ENCODE measurements at regions not wholly inside any gene's neighbourhood (a gene's known extent, or its start where the extent isn't known, plus 50 kb on each side); places are given as distances from the start of the nearest gene placed in this dataset.

DNA sequence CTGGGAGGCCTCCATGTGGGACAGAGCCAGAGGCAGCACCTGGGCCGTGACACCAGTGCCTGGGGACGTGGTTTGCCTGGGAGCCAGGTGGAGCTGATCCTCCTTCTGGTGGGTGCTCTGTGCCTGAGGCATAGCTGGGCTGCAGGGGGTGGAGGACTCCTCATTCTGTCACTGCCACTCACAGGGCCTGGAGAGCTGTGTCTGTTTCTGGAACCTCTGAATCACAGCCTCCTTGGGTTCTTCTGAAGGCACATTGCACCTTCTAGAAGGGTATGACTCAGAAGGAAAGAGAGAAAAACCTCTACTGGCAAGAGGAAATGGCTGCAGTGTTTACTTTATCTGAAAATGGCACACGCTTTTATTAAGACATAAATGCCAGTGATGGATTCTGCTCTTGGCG lies 659.8 kb downstream of the VRK1 start:
- Histone ChIP-seq H3K4me1 (ENCODE audit: insufficient read depth, low read length) (peaks cover 33% of the 10 kb centered on the region), H3K27me3 (ENCODE audit: insufficient read depth, low read length) (no peaks in the 10 kb centered on the region), H3K4me3 (ENCODE audit: low read length) (no peak overlapping the region)

DNA sequence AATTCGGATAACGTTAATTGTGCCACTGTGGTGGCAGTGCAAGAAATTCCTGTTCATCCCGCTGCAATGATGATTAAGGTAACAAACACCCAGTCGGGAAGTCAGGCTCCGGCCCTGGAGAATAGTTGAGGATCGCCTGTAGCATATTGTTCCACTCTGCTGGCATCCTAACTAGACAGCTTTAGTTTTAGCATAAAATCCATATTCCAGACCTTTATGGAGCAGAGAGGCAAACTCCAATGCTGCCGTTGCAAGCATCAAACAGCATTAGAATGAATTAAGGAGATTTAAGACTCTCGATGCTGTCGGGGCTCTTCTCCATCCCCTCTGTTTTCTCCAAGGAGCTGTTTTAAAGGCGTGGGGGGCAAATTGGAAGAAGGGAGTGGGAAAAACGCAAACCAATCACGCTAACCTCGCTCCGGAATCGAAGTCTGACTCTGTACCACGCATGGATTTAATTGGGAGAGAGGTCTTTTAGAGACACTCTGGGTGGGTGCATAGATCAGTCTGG lies 660.4 kb downstream of the VRK1 start:
- Histone ChIP-seq H3K9me3 (ENCODE audit: low read depth, low read length) (peaks cover 4% of the 10 kb centered on the region), H3K4me1 (ENCODE audit: insufficient read depth, low read length) (peaks cover 33% of the 10 kb centered on the region), H3K4me3 (ENCODE audit: low read length) (no peak overlapping the region), H3K27me3 (ENCODE audit: insufficient read depth, low read length) (no peaks in the 10 kb centered on the region)

More for the DNA sequence above, 659.8 kb downstream of the VRK1 start:
- H3K9me3 ChIP-seq (ENCODE audit: low read depth, low read length) = peaks cover 4% of the 10 kb centered on the region

DNA sequence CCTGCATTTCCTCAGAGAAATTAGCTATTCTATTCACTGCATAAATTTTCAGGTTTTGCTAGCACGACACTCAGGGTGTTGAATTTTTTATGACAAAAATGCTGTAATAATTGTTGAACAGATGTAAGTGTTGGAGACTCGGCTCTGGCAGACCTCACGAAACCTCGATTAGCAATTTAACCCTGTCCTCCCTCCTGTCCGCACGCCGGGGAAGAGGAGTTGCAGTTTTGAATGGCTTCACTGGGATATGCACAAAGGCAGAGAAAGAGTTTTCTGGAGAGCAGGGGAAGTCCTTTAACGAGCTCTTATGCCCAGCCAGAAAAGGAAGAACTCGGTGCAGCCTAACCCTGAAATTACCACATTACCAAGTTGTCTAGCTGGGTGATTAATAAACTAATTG lies 661.1 kb downstream of the VRK1 start:
- H3K27me3 ChIP-seq (ENCODE audit: insufficient read depth, low read length) = no peaks in the 10 kb centered on the region
- peaks cover 4% of the 10 kb centered on the region for H3K9me3 ChIP-seq (ENCODE audit: low read depth, low read length)
- H3K4me3 ChIP-seq (ENCODE audit: low read length) = peak overlapping the region; percentile 22
- H3K4me1 ChIP-seq (ENCODE audit: insufficient read depth, low read length) = peaks cover 33% of the 10 kb centered on the region

DNA sequence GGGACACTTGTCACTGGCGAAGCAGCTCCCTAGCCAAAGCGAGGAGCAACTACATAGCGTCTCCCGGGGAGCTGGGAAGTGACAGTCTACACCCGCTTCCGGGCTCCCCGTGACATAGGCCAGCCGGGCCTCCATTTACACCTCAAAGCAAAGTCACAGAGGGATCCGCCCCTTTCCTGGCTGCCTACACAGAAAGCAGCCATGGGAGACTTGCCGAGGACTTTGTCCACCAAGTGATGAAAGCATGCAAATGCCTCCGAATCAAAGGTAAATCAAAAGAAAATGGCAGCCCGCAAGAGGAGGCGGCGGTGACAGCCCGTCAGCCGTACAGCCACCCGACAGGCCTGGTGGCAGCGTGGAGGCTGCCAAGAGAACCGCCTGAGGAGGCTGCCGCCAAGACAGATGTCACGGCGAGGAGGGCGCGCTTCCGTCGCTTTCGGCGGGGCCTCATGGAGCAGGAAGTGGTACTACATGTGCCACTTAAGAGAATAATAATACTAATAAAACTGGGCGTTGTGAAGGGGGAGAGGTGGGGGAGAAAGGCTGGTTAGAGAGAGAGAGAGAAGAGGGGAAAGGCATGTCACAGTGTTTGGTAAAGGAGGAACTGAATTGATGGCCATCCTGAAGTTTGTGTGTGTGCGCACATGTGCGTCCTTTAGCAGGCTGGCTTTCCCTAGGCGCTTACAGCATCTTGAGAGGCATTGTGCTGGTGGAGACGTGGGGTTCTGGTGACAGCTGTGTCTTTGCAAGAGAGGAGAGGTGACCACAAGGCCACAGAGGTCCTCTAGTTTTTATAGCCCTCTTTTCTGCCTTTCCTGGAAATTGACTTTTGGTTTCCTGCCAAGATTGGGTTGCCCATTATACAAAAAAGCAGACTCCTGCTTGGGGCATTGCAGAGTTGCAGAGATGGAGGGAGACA lies 661.7 kb downstream of the VRK1 start:
- Histone ChIP-seq H3K27me3 (ENCODE audit: insufficient read depth, low read length) (no peaks in the 10 kb centered on the region), H3K4me3 (ENCODE audit: low read length) (peak overlapping the region; percentile 22), H3K9me3 (ENCODE audit: low read depth, low read length) (peaks cover 4% of the 10 kb centered on the region), H3K4me1 (ENCODE audit: insufficient read depth, low read length) (peaks cover 33% of the 10 kb centered on the region)

DNA sequence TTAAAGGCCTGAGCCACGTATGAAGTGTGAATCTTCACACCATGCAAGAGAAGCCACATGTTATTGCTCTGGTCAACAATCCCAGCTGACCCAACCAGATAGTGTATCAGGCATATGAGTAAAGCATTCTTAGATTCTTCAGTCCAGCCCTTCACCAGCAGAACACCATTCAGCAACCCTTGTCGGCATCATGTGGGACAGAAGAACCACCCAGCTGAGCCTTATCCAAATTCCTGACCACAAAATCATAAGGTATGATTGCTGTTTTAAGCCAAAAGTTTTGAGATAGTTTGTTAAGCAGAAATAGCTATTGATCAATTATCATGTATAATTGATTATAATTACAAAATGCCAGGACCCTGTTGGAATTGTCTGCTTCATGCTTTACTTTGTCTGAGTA lies 664.9 kb downstream of the VRK1 start:
- Histone ChIP-seq H3K27me3 (ENCODE audit: insufficient read depth, low read length) (no peaks in the 10 kb centered on the region), H3K4me1 (ENCODE audit: insufficient read depth, low read length) (peaks cover 28% of the 10 kb centered on the region), H3K4me3 (ENCODE audit: low read length) (no peak overlapping the region), H3K9me3 (ENCODE audit: low read depth, low read length) (peaks cover 4% of the 10 kb centered on the region)

DNA sequence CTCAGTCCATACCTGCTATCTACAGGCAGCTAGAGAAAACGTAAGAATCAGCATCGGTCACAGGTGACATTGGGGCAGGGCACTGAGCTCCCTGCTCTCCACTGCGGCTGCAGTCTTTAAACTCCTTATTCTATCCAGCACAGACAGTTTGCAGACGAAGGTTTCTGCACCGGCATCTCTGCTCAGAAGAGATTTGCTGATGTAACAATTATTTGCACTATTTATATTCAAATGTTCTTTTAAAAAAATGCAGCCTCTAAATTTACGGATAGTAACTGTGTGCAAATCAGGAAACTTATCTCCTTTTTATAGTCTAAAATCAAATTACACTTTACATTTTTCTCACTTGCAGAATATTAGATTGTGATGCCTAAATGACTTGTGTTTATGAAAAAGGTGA lies 671.0 kb downstream of the VRK1 start:
- Histone ChIP-seq H3K4me3 (ENCODE audit: low read length) (no peak overlapping the region), H3K9me3 (ENCODE audit: low read depth, low read length) (no peaks in the 10 kb centered on the region), H3K27me3 (ENCODE audit: insufficient read depth, low read length) (no peaks in the 10 kb centered on the region), H3K4me1 (ENCODE audit: insufficient read depth, low read length) (no peaks in the 10 kb centered on the region)

DNA sequence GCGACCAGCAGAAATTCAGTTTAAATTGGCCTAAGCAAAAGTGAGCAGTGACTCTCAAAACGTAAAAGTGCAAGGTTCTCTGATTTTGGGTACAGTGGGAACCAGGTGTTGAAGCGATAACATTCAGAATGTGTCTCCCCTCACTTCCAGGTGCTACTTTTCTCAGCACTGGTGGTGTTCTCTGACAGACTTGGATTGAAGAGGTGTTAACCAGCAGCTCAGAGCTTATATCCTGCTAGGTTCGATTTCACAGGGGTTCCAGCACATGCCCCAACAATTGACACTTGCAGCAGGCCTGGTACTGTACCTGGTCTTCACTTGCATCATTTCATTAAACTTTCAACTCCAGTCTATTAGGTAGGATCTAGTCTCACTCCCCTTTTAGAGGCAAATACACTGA lies 680.2 kb downstream of the VRK1 start:
- H3K9me3 ChIP-seq (ENCODE audit: low read depth, low read length) = no peaks in the 10 kb centered on the region
- no peaks in the 10 kb centered on the region for H3K4me1 ChIP-seq (ENCODE audit: insufficient read depth, low read length)
- H3K27me3 ChIP-seq (ENCODE audit: insufficient read depth, low read length) = no peaks in the 10 kb centered on the region
- H3K4me3 ChIP-seq (ENCODE audit: low read length) = no peak overlapping the region

DNA sequence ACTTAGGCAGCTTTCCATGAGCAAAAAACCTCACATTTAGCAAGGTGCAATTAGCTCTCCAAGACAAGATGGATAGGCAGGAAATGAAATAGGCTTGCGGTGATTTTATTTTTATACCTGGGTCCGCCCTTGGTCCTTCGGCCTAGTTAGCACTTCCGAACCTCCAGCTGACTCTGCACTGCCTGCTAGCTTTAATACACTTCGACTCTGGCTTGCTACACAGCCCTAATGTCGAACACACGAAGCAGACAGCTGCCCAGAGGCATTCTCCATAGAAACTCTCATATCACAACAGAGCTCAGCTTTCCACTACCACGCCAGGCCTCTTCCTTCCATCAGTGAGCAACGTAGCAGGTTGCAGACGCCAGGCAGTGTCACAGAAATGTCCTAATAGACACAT lies 688.0 kb downstream of the VRK1 start:
- no peaks in the 10 kb centered on the region for H3K27me3 ChIP-seq (ENCODE audit: insufficient read depth, low read length)
- no peak overlapping the region for H3K4me3 ChIP-seq (ENCODE audit: low read length)
- H3K4me1 ChIP-seq (ENCODE audit: insufficient read depth, low read length) = no peaks in the 10 kb centered on the region

DNA sequence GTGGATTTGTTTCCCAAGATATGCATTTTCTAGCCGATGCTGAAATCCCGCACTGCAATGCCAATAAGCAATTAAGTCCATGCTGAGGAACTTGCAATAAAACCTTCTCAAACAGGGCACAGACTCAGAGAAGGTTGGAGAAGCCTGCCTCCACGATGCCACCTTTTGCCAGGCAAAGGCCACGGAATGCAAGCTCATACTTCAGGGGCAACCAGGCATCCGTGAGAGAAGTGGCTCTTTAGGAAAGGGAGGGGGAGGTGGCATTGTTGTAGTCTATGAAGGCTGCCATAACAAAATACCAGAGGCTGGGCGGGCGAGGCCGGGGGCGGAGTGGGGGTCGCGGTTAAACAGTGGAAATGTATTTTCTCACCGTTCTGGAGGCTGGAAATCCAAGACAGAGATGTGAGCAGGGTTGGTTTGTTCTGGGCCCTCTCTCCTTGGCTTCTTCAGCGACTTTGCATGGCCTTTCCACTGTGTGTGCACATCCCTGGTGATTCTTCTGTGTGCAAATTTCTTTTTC lies 689.5 kb downstream of the VRK1 start:
- H3K4me3 ChIP-seq (ENCODE audit: low read length) = no peak overlapping the region
- no peaks in the 10 kb centered on the region for H3K4me1 ChIP-seq (ENCODE audit: insufficient read depth, low read length)
- H3K27me3 ChIP-seq (ENCODE audit: insufficient read depth, low read length) = no peaks in the 10 kb centered on the region
- H3K9me3 ChIP-seq (ENCODE audit: low read depth, low read length) = no peaks in the 10 kb centered on the region

More for the DNA sequence above, 688.0 kb downstream of the VRK1 start:
- H3K9me3 ChIP-seq (ENCODE audit: low read depth, low read length) = no peaks in the 10 kb centered on the region

DNA sequence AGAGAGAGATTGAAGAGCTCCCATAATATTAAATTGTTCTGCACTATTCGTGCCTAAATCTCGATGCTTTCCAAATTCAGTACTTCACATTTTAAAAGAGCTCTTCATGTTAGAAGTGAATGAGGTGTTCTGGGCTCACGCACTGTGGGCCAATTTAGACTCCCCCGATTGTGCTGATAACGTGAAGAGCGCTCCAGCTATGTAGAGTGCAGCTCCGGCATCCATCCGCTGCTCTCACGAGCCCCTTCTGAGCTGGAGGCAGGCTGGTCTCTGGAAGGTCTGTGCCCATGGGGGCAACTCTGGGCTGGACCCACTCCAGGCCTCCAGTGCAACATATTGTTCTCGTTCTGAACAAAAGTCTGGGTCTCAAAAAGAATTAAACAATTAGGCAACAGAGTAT lies 692.6 kb downstream of the VRK1 start:
- Histone ChIP-seq H3K9me3 (ENCODE audit: low read depth, low read length) (no peaks in the 10 kb centered on the region), H3K4me3 (ENCODE audit: low read length) (no peak overlapping the region), H3K27me3 (ENCODE audit: insufficient read depth, low read length) (no peaks in the 10 kb centered on the region), H3K4me1 (ENCODE audit: insufficient read depth, low read length) (no peaks in the 10 kb centered on the region)

DNA sequence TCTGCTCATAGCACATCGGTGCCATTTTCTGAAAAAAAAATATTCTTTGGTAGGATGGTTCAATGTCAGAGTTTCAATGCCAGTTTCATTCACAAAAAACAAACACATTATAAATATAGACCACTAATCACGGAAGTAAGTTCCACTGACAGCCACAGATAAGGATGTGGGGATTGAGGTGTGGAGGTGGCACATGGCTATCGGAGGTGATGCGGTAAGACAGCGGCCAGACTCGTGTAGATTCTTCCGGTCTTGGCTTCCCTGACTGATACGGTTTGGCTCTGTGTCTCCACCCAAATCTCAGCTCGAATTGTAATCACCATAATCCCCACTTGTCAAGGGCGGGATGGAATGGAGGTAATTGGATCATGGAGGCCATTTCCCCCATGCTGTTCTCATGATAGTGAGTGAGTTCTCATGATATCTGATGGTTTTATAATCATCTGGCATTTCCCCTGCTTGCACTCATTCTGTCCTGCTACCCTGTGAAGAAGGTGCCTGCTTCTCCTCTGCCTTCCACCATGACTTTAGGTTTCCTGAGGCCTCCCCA lies 693.4 kb downstream of the VRK1 start:
- no peaks in the 10 kb centered on the region for H3K27me3 ChIP-seq (ENCODE audit: insufficient read depth, low read length)

DNA sequence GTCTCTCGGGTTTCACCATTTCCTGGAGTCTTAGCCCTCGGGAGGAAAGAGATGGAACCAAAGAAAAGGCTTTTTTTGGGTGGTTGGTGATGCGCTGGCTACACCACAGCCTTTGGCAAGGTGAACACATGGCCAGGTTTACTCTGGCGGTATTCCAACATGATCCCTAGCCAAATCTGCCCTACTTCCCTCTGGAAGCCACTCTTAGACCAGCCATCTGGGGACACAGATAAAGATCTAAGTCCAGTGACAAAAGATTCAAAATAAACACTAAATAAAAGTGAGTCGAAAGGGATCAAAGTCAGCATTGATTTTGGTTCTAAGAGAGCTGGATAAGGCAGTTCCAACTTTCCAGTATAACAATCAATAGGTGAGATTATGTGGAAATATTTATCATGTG lies 694.5 kb downstream of the VRK1 start:
- no peaks in the 10 kb centered on the region for H3K27me3 ChIP-seq (ENCODE audit: insufficient read depth, low read length)
- no peak overlapping the region for H3K4me3 ChIP-seq (ENCODE audit: low read length)
- H3K4me1 ChIP-seq (ENCODE audit: insufficient read depth, low read length) = no peaks in the 10 kb centered on the region
- H3K9me3 ChIP-seq (ENCODE audit: low read depth, low read length) = no peaks in the 10 kb centered on the region

More for the DNA sequence above, 693.4 kb downstream of the VRK1 start:
- Histone ChIP-seq H3K4me3 (ENCODE audit: low read length) (no peak overlapping the region), H3K4me1 (ENCODE audit: insufficient read depth, low read length) (no peaks in the 10 kb centered on the region), H3K9me3 (ENCODE audit: low read depth, low read length) (no peaks in the 10 kb centered on the region)

DNA sequence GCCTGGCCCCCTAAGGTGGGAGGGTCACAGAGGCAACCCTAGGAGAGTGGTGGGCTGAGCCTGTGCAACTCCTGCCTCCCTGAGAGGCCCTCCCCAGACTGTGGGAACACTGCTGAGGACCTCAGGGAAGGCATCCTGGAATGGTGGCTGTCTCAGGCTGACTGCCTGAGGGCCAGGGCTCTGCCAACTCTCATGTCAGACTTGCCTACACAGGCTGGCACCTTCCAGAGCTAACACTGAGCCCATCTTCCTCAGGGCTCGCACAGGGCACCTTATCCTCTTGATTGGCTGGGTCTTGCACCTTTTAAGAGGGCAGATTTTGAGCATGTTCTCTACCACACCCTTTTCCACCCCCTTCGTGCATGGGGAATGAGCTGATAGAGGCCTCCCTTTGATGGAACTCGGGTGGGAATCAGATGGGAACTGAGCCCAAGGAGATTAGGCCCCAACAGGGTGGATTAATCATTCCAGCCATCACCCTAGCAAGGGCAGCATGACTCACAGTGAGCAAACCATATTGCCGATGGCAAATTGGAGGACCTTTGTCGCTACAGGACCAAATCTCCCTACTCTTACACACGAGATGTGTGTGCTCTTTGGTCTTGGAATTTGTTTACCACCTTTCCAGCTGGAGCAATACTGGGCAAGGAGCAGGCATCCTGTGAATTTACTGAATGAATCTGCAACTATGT lies 702.8 kb downstream of the VRK1 start:
- Histone ChIP-seq H3K4me3 (ENCODE audit: low read length) (no peak overlapping the region), H3K9me3 (ENCODE audit: low read depth, low read length) (no peaks in the 10 kb centered on the region), H3K4me1 (ENCODE audit: insufficient read depth, low read length) (no peaks in the 10 kb centered on the region), H3K27me3 (ENCODE audit: insufficient read depth, low read length) (no peaks in the 10 kb centered on the region)

DNA sequence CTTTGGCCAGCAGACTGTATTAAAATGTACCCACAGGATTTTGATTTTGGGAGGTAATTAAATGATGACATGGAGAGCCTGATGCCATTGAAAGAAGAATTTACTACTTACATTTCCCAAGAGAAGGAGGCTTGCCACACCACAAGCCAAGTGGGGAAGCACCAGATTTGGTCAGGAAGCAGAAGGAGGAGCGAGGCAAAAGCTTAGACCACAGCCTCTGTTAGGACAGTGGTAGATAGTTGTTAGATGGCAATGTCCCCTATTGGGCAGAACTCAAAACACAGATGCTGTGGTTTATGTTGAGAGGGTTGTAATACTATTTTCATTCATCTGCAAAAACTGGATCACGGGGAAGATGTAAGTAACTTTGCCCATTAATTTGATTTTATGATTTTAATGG lies 709.4 kb downstream of the VRK1 start:
- no peaks in the 10 kb centered on the region for H3K4me1 ChIP-seq (ENCODE audit: insufficient read depth, low read length)
- no peaks in the 10 kb centered on the region for H3K27me3 ChIP-seq (ENCODE audit: insufficient read depth, low read length)
- no peaks in the 10 kb centered on the region for H3K9me3 ChIP-seq (ENCODE audit: low read depth, low read length)
- no peak overlapping the region for H3K4me3 ChIP-seq (ENCODE audit: low read length)

DNA sequence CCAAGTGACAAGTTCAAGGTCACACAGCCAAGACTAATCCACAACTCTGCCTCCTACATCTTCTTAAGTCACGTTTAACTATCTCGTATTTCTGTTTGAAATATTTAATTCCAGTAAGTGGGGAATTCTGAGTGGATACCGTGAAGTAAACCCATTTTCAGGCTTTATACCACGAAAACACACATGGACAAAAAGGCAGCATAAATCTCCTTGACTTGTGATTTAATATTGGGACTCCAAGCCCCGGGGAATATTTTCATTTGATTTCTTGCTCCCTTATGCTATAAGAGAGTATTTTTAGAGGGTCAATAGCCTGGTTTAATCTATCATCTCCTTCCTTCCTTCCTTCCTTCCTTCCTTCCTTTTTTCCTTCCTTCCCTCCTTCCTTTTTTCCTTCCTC lies 716.7 kb downstream of the VRK1 start:
- Histone ChIP-seq H3K4me3 (ENCODE audit: low read length) (no peak overlapping the region), H3K27me3 (ENCODE audit: insufficient read depth, low read length) (no peaks in the 10 kb centered on the region)

More for the DNA sequence above, 716.7 kb downstream of the VRK1 start:
- Histone ChIP-seq H3K9me3 (ENCODE audit: low read depth, low read length) (no peaks in the 10 kb centered on the region), H3K4me1 (ENCODE audit: insufficient read depth, low read length) (no peaks in the 10 kb centered on the region)
